H1 (cell line): ENCODE measurements at regions not wholly inside any gene's neighbourhood (a gene's known extent, or its start where the extent isn't known, plus 50 kb on each side); places are given as distances from the start of the nearest gene placed in this dataset.

ENCODE experiments used
- CBX5 ChIP-seq: fragments of 300-800, 300-1000 bp; sonication (generic); IDR thresholded peaks from 2 replicates; pipeline ENCODE4 v1.7.1; 2016; ENCODE audit warnings: antibody characterized with exemption, low read length, low read depth
- TF ChIP-seq, protein P1 (sequence below): fragments of 300-600 bp; sonication (generic); IDR thresholded peaks from 2 replicates; pipeline ENCODE4 v1.7.1; 2012; ENCODE audit warnings: low read length, moderate library complexity, mild to moderate bottlenecking, inconsistent platforms; ENCODE audit not compliant: insufficient replicate concordance

DNA sequence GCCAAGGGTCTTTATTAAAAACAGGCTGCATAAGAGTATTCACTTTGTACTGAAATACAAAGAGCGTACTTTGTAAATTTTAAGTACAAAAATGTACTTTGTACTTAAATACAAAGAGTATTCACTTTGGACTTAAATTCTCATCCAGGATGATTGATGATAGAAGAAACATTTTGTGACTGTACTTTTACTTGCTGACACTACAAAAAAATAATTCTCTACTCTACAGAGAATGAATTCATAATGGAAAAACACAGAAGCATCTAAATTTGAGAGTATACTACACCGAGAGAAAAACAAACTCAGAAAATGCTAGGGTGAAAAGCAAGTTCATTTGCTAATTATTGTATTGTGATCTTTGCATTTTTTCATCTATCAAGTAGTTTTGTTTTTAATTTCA is 54.4 kb upstream of the STXBP5 start (continued):
- TF ChIP-seq, protein P1, sequence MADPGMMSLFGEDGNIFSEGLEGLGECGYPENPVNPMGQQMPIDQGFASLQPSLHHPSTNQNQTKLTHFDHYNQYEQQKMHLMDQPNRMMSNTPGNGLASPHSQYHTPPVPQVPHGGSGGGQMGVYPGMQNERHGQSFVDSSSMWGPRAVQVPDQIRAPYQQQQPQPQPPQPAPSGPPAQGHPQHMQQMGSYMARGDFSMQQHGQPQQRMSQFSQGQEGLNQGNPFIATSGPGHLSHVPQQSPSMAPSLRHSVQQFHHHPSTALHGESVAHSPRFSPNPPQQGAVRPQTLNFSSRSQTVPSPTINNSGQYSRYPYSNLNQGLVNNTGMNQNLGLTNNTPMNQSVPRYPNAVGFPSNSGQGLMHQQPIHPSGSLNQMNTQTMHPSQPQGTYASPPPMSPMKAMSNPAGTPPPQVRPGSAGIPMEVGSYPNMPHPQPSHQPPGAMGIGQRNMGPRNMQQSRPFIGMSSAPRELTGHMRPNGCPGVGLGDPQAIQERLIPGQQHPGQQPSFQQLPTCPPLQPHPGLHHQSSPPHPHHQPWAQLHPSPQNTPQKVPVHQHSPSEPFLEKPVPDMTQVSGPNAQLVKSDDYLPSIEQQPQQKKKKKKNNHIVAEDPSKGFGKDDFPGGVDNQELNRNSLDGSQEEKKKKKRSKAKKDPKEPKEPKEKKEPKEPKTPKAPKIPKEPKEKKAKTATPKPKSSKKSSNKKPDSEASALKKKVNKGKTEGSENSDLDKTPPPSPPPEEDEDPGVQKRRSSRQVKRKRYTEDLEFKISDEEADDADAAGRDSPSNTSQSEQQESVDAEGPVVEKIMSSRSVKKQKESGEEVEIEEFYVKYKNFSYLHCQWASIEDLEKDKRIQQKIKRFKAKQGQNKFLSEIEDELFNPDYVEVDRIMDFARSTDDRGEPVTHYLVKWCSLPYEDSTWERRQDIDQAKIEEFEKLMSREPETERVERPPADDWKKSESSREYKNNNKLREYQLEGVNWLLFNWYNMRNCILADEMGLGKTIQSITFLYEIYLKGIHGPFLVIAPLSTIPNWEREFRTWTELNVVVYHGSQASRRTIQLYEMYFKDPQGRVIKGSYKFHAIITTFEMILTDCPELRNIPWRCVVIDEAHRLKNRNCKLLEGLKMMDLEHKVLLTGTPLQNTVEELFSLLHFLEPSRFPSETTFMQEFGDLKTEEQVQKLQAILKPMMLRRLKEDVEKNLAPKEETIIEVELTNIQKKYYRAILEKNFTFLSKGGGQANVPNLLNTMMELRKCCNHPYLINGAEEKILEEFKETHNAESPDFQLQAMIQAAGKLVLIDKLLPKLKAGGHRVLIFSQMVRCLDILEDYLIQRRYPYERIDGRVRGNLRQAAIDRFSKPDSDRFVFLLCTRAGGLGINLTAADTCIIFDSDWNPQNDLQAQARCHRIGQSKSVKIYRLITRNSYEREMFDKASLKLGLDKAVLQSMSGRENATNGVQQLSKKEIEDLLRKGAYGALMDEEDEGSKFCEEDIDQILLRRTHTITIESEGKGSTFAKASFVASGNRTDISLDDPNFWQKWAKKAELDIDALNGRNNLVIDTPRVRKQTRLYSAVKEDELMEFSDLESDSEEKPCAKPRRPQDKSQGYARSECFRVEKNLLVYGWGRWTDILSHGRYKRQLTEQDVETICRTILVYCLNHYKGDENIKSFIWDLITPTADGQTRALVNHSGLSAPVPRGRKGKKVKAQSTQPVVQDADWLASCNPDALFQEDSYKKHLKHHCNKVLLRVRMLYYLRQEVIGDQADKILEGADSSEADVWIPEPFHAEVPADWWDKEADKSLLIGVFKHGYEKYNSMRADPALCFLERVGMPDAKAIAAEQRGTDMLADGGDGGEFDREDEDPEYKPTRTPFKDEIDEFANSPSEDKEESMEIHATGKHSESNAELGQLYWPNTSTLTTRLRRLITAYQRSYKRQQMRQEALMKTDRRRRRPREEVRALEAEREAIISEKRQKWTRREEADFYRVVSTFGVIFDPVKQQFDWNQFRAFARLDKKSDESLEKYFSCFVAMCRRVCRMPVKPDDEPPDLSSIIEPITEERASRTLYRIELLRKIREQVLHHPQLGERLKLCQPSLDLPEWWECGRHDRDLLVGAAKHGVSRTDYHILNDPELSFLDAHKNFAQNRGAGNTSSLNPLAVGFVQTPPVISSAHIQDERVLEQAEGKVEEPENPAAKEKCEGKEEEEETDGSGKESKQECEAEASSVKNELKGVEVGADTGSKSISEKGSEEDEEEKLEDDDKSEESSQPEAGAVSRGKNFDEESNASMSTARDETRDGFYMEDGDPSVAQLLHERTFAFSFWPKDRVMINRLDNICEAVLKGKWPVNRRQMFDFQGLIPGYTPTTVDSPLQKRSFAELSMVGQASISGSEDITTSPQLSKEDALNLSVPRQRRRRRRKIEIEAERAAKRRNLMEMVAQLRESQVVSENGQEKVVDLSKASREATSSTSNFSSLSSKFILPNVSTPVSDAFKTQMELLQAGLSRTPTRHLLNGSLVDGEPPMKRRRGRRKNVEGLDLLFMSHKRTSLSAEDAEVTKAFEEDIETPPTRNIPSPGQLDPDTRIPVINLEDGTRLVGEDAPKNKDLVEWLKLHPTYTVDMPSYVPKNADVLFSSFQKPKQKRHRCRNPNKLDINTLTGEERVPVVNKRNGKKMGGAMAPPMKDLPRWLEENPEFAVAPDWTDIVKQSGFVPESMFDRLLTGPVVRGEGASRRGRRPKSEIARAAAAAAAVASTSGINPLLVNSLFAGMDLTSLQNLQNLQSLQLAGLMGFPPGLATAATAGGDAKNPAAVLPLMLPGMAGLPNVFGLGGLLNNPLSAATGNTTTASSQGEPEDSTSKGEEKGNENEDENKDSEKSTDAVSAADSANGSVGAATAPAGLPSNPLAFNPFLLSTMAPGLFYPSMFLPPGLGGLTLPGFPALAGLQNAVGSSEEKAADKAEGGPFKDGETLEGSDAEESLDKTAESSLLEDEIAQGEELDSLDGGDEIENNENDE: no peak
- no peak for TF ChIP-seq CBX5
